ENCODE measurements at regions not wholly inside any gene's neighbourhood (a gene's known extent, or its start where the extent isn't known, plus 50 kb on each side); places are given as distances from the start of the nearest gene placed in this dataset.

DNA sequence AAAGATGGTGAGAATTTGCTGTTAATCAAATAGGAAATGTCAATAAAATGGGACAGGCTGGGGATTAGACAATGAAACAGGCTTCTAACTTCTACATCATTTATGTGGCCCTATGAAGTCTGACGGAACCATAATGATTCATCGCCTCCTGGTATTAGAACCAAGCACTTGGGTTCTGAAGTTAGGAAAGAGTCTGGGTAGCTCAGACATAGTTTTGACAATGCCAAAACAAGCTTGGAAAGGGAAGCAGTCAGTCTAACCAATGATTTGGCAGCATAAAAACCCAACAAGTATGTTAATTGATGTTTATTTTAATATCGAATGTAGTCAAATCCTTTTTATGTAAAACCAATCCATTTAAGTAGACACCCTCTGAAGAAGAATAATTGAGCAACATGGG is 160.8 kb upstream of the RSPO3 start:
- TF ChIP-seq, protein P1, sequence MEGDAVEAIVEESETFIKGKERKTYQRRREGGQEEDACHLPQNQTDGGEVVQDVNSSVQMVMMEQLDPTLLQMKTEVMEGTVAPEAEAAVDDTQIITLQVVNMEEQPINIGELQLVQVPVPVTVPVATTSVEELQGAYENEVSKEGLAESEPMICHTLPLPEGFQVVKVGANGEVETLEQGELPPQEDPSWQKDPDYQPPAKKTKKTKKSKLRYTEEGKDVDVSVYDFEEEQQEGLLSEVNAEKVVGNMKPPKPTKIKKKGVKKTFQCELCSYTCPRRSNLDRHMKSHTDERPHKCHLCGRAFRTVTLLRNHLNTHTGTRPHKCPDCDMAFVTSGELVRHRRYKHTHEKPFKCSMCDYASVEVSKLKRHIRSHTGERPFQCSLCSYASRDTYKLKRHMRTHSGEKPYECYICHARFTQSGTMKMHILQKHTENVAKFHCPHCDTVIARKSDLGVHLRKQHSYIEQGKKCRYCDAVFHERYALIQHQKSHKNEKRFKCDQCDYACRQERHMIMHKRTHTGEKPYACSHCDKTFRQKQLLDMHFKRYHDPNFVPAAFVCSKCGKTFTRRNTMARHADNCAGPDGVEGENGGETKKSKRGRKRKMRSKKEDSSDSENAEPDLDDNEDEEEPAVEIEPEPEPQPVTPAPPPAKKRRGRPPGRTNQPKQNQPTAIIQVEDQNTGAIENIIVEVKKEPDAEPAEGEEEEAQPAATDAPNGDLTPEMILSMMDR (IDR thresholded peaks at IDR 0.05; ENCODE audit: low read depth, low read length): no peak
- TF ChIP-seq POLR2A (IDR thresholded peaks at IDR 0.05; ENCODE audit: extremely low read depth, insufficient read length): no peak

Data from NB4 (cell line).